ENCODE measurements at regions not wholly inside any gene's neighbourhood (a gene's known extent, or its start where the extent isn't known, plus 50 kb on each side); places are given as distances from the start of the nearest gene placed in this dataset.

- TF ChIP-seq PKNOX1 (IDR thresholded peaks at IDR 0.05) = no peak
- no peak for TF ChIP-seq IKZF1 (conservative IDR thresholded peaks at IDR 0.05)
- TF ChIP-seq E4F1 (IDR thresholded peaks at IDR 0.05; ENCODE audit: borderline replicate concordance, partially characterized antibody) = no peak
- TF ChIP-seq SUZ12 (IDR thresholded peaks at IDR 0.05; ENCODE audit: unreplicated experiment) = no peak
- no peak for TF ChIP-seq SMC3 (IDR thresholded peaks at IDR 0.05; ENCODE audit: borderline replicate concordance, low read length)
- TF ChIP-seq ZSCAN29 (IDR thresholded peaks at IDR 0.05) = no peak
- TF ChIP-seq, protein P1, sequence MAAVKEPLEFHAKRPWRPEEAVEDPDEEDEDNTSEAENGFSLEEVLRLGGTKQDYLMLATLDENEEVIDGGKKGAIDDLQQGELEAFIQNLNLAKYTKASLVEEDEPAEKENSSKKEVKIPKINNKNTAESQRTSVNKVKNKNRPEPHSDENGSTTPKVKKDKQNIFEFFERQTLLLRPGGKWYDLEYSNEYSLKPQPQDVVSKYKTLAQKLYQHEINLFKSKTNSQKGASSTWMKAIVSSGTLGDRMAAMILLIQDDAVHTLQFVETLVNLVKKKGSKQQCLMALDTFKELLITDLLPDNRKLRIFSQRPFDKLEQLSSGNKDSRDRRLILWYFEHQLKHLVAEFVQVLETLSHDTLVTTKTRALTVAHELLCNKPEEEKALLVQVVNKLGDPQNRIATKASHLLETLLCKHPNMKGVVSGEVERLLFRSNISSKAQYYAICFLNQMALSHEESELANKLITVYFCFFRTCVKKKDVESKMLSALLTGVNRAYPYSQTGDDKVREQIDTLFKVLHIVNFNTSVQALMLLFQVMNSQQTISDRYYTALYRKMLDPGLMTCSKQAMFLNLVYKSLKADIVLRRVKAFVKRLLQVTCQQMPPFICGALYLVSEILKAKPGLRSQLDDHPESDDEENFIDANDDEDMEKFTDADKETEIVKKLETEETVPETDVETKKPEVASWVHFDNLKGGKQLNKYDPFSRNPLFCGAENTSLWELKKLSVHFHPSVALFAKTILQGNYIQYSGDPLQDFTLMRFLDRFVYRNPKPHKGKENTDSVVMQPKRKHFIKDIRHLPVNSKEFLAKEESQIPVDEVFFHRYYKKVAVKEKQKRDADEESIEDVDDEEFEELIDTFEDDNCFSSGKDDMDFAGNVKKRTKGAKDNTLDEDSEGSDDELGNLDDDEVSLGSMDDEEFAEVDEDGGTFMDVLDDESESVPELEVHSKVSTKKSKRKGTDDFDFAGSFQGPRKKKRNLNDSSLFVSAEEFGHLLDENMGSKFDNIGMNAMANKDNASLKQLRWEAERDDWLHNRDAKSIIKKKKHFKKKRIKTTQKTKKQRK (IDR thresholded peaks at IDR 0.05; ENCODE audit: low read depth, low read length) = no peak
These were observed 244.6 kb upstream of the TET2 start (continued) for GRCh38 chr4:104901961-104902605.

Data from GM12878 (cell line).